K562 (cell line): ENCODE measurements at regions not wholly inside any gene's neighbourhood (a gene's known extent, or its start where the extent isn't known, plus 50 kb on each side); places are given as distances from the start of the nearest gene placed in this dataset.

Source experiments
- ATAC-seq: fragments of 200-7000 bp; cut with Tn5 transposase; 3 replicates; pipeline ENCODE4 v1.9.1; 2020; ENCODE audit warnings: moderate library complexity
- BruUV-seq: library from RNA; stranded (reverse); fragments of 400-500 nt; replicated peaks from 2 replicates; lab custom pipeline; 2021; lab: Mats Ljungman, UMichigan
- CTCF ChIA-PET: fragments of 300-600 bp; formaldehyde crosslinking; extraction: SDS; loops from one replicate; lab custom pipeline; 2021; ENCODE audit warnings: low intra/inter-chr PET ratio; lab: Yijun Ruan, JAX
- POLR2A ChIA-PET: fragments of 300-600, 350-650 bp; sonication (Branson Sonifier 250); formaldehyde crosslinking; extraction: SDS; loops from one replicate; lab custom pipeline; 2021; ENCODE audit warnings: antibody characterized with exemption, inconsistent platforms; lab: Yijun Ruan, JAX
- DNase-seq, 4 experiments: peaks; one replicate each; pipeline versions ENCODE4 v3.0.0 to v3.0.0-alpha.2; 2011 to 2018; ENCODE audit warnings: low spot score in 3 of 4, mixed read lengths in 3 of 4; ENCODE audit errors: extremely low read depth in 1 of 4
- FAIRE-seq: peaks from 2 replicates; lab custom pipeline; 2011; peaks lifted over from hg19 to GRCh38; lab: Jason Lieb, UNC
- H2AFZ ChIP-seq: 2 replicates; pipeline ENCODE4 v1.6.0; 2011; ENCODE audit warnings: low read depth, low read length, control low read depth, inconsistent platforms
- H3K27ac ChIP-seq: fragments of 200-600 bp; 3 replicates; pipeline ENCODE4 v1.8.0; 2011; ENCODE audit warnings: low read depth, mild to moderate bottlenecking, control low read depth, inconsistent platforms, low read length, moderate library complexity, mixed read lengths; ENCODE audit errors: extremely low read depth
- H3K27me3 ChIP-seq, 2 experiments: fragments of 300-600 bp in 1 of 2; 2 replicates in 1 of 2; 3 replicates in 1 of 2; pipeline versions ENCODE4 v1.6.0 to v1.8.0; 2011; ENCODE audit warnings: inconsistent platforms in 2 of 2, low read length in 2 of 2, mild to moderate bottlenecking in 1 of 2, mixed read lengths in 1 of 2, moderate library complexity in 1 of 2; ENCODE audit not compliant: control insufficient read depth in 2 of 2, insufficient read depth in 2 of 2
- H3K36me3 ChIP-seq: fragments of 300-600 bp; 3 replicates; pipeline ENCODE4 v1.8.0; 2011; ENCODE audit warnings: mild to moderate bottlenecking, low read length, inconsistent platforms; ENCODE audit not compliant: control insufficient read depth, insufficient read depth
- H3K4me1 ChIP-seq, 2 experiments: fragments of 200-600 bp in 1 of 2; replicated peaks in 1 of 2; 2 replicates in 1 of 2; 3 replicates in 1 of 2; pipeline versions ENCODE4 v1.5.1 to v1.8.0; 2011; ENCODE audit warnings: inconsistent platforms in 2 of 2, low read length in 2 of 2, mild to moderate bottlenecking in 1 of 2, mixed read lengths in 1 of 2, moderate library complexity in 1 of 2; ENCODE audit not compliant: control insufficient read depth in 2 of 2, insufficient read depth in 2 of 2
- H3K4me2 ChIP-seq: 2 replicates; pipeline ENCODE4 v1.6.1; 2011; ENCODE audit warnings: low read length, control low read depth, inconsistent platforms, mixed read lengths; ENCODE audit not compliant: insufficient read depth
- H3K4me3 ChIP-seq: fragments of 200-600 bp; sonication (generic), shearing (Covaris generic); 2 replicates; pipeline ENCODE4 v1.5.1; 2016; ENCODE audit warnings: control low read depth, inconsistent platforms
- H3K79me2 ChIP-seq: fragments of 200-600 bp; 3 replicates; pipeline ENCODE4 v1.8.0; 2011; ENCODE audit warnings: low read length, inconsistent platforms; ENCODE audit not compliant: control insufficient read depth, insufficient read depth
- H3K9ac ChIP-seq, 2 experiments: 2 replicates each; pipeline versions ENCODE4 v1.6.0 to v1.6.1; 2011; ENCODE audit warnings: low read depth in 2 of 2, low read length in 2 of 2, control low read depth in 1 of 2, inconsistent platforms in 1 of 2, mild to moderate bottlenecking in 1 of 2, mixed read lengths in 1 of 2; ENCODE audit not compliant: insufficient read depth in 1 of 2
- H3K9me1 ChIP-seq: one replicate; pipeline ENCODE4 v1.6.0; 2011; ENCODE audit warnings: inconsistent platforms, mild to moderate bottlenecking, low read length, moderate library complexity; ENCODE audit not compliant: control insufficient read depth, insufficient read depth
- H3K9me3 ChIP-seq: replicated peaks from 2 replicates; pipeline ENCODE4 v1.5.1; 2011; ENCODE audit warnings: low read depth, low read length, inconsistent platforms; ENCODE audit not compliant: control insufficient read depth, insufficient read depth
- H4K20me1 ChIP-seq: replicated peaks from 2 replicates; pipeline ENCODE4 v1.6.1; 2011; ENCODE audit warnings: low read length, inconsistent platforms, mixed read lengths; ENCODE audit not compliant: control insufficient read depth, insufficient read depth
- AFF1 ChIP-seq, 2 experiments: fragments of 450-650 bp; IDR thresholded peaks; 2 replicates each; pipeline ENCODE4 v1.6.1; 2018; ENCODE audit warnings: mild to moderate bottlenecking in 2 of 2, low read depth in 1 of 2; ENCODE audit not compliant: partially characterized antibody in 2 of 2
- FOXP1 ChIP-seq: sonication (generic); formaldehyde crosslinking; IDR thresholded peaks from 2 replicates; pipeline ENCODE4 v1.8.0; 2022; ENCODE audit warnings: mild to moderate bottlenecking, missing genetic modification reagents
- RBM25 ChIP-seq: fragments of 200-400 bp; formaldehyde crosslinking; IDR thresholded peaks from 2 replicates; pipeline ENCODE4 v1.6.1; 2018; ENCODE audit warnings: low read length, low read depth, moderate library complexity; ENCODE audit not compliant: severe bottlenecking
- TSHZ1 ChIP-seq: fragments of 250-450 bp; sonication (Bioruptor Pico); IDR thresholded peaks from 2 replicates; pipeline ENCODE4 v1.4.0; 2020; ENCODE audit warnings: mild to moderate bottlenecking, moderate library complexity
- ZBTB34 ChIP-seq: fragments of 250-450 bp; sonication (Bioruptor Pico); IDR thresholded peaks from 2 replicates; pipeline ENCODE4 v1.8.0; 2021; ENCODE audit warnings: mild to moderate bottlenecking, moderate library complexity
- ZNF778 ChIP-seq: fragments of 450-650 bp; formaldehyde crosslinking; IDR thresholded peaks from 2 replicates; pipeline ENCODE4 v1.4.0; 2020; ENCODE audit warnings: mild to moderate bottlenecking, moderate library complexity
- WGBS: fragments of 100-300 bp; shearing (Covaris generic); methylation state at CpG from one replicate; pipeline ENCODE4 v1.1.6; 2016; ENCODE audit warnings: low coverage, mixed read lengths; ENCODE audit not compliant: insufficient coverage; ENCODE audit errors: missing lambda C conversion rate; 5-methylcytosine and 5-hydroxymethylcytosine counted together
- in situ Hi-C: fragments of 300-500 bp; cut with MboI; formaldehyde crosslinking; loops from 4 replicates; pipeline ENCODE4 v1.15.0; 2018; ENCODE audit warnings: inconsistent platforms, mixed read lengths
- intact Hi-C: fragments of 100-400 bp; cut with micrococcal nuclease; formaldehyde crosslinking; loops from 2 replicates; pipeline ENCODE4 v1.14.2; 2022

GRCh38 chr22:48892578-48893287 is 934.9 kb downstream of the BRD1 start (continued):
- TF ChIP-seq AFF1 (IDR thresholded peaks at IDR 0.05; ENCODE audit: low read depth in 1 of 2, partially characterized antibody in 2 of 2) = no peak
- TF ChIP-seq, all 486 proteins: peak for 0

GRCh38 chr22:48891688-48892577 is 935.7 kb downstream of the BRD1 start:
- H3K9me1 ChIP-seq = no peaks in the 10 kb centered on the region
- H3K27ac ChIP-seq = no peak overlapping the region
- CTCF ChIA-PET = no interaction called here
- no peaks in the 10 kb centered on the region for H4K20me1 ChIP-seq
- no peaks in the 10 kb centered on the region for H3K79me2 ChIP-seq
- POLR2A ChIA-PET = no interaction called here
- no peaks in the 10 kb centered on the region for H3K36me3 ChIP-seq
- H3K9me3 ChIP-seq = no peaks in the 10 kb centered on the region
- no peak overlapping the region for H2AFZ ChIP-seq
- H3K4me1 ChIP-seq = no peaks in the 10 kb centered on the region; a peak in 1 of 5 replicates
- no peak for ATAC-seq
- H3K9ac ChIP-seq = no peak overlapping the region
- no peak overlapping the region for H3K4me3 ChIP-seq
- no peaks in the 10 kb centered on the region for H3K27me3 ChIP-seq
- no peak for DNase-seq
- in situ Hi-C loops (no loop called here), intact Hi-C loops (no loop called here)
- 0% methylated on average over 6 of the region's 9 CpGs for WGBS
- no TSS peak for BruUV-seq
- no peak overlapping the region for H3K4me2 ChIP-seq
- TF ChIP-seq FOXP1 (CRISPR knock-in tag) (no peak), ZBTB34 (no peak), TSHZ1 (CRISPR knock-in tag) (no peak), RBM25 (peak; percentile 73), ZNF778 (CRISPR knock-in tag) (no peak)
- FAIRE-seq = no peak
